ENCODE measurements at regions not wholly inside any gene's neighbourhood (a gene's known extent, or its start where the extent isn't known, plus 50 kb on each side); places are given as distances from the start of the nearest gene placed in this dataset.
"Not testable (repeated sequence)": the region's sequence is repeated elsewhere in the genome, so short reads cannot be mapped to it uniquely, and the experiment has no call there.

DNA sequence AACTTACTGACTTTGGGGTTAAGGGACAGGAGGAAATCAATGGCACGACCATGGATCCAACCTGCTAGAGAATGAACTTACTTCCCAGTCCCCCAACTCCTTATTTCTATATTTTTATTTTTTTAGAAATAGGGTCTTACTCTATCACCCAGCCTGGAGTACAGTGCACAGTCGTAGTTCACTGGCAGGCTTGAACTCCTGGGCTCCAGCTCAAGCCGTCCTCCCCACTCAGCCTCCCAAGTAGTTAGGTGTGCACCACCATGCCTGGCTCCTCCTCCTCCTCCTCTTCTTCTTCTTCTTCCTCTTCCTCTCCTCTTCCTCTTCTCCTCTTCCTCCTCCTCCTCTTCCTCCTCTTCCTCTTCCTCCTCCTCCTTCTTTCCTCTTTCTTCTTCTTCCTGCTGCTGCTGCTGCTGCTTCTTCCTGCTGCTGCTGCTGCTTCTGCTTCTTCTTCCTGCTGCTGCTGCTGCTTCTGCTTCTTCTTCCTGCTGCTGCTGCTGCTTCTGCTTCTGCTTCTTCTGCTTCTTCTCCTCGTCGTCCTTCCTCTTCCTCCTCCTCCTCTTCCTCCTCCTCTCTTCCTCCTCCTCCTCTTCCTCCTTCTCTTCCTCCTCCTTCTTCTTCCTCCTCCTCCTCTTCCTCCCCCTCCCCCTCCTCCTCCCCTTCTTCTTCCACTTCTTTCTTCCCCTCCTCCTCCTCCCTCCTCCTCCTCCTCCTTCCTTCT lies 390.1 kb upstream of the RGS6 start:
- DNase-seq, result no peak

DNA sequence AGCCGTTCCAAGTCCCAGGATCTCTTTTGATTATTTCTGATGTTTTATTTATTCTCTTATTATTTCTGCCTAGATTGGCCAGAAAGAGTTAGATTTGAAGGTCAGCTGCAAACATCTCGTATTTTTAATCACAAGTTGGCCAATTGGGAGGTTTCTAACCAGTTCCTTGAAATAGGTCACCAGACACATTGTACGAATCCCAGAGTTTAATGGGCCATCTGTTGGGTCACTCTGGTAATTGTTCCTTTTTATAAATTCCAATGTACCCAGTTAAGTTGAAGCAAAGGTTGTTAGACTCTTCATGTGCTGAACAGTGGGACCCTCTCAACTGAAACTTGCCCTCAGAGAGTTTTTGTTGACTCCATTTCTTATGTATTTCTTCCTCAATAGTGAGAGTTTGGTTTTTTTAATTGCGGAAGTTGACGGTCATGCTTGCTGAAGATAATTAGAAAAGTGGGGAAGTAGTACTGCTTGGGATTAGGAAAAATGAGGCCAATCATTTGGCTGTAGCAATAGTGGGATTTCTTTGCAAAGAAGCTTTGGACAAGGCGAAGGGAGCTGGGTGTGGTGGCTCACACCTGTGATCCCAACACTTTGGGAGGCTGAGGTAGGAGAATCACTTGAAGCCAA lies 382.7 kb upstream of the RGS6 start:
- DNase-seq, result no peak

- DNase-seq, result no peak
Measured at GRCh38 chr14:71550367-71550766, 381.9 kb upstream of the RGS6 start.

DNA sequence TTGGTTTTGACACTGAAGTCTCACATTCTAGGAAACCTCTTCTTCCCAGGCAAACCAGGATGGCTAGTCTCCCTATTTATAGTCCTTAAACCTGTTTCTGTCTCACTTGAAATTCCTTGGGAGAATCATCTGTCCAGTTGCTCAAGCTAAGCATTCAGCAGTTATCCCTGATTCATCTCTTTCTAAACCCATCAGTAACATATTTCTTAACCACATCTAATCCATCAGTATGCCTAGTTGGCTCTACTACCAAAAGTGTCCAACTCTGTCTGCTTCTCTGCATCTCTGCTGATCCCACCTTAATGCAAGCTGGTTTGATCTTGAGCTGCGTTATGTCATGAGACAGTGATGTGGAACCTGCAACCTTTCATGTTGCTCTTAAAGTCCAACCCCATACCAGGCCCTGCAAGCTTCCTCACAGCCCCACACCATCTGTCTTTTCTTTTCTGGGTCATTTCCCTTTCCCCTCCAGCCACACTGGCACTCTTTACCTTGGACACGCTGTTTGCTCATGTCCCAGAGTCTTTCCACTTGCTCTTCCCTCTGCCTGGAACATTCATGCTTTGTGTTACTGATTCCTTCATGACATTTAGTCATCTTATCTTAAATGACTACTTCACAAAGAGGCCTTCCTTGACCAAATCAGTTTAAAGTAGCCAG lies 380.8 kb upstream of the RGS6 start:
- no peak for DNase-seq

GRCh38 chr14:71552809-71553208 lies 379.4 kb upstream of the RGS6 start:
- no peak for DNase-seq

DNA sequence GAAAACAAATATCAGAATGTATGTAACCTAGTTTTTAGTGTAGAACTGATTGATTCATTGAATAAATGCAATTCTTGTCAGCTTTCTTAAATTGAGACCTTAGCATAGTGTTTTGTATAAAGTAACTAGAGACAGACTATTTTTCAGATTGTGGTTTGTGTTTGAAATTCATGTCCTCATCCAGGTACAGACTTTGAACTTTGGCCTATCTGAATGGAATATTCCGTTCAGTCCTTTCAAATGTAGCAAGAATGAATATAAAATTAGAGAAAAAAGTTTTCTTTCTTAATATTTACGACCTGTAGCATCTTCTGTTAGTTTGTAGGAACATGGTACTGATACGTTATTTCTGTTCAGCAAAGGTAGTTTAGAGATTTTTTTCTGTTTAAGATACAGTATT lies 378.4 kb upstream of the RGS6 start:
- DNase-seq, result no peak

GRCh38 chr14:71554323-71554722 lies 377.9 kb upstream of the RGS6 start:
- DNase-seq, result no peak

GRCh38 chr14:71554959-71555612 lies 377.1 kb upstream of the RGS6 start:
- DNase-seq, result no peak

DNA sequence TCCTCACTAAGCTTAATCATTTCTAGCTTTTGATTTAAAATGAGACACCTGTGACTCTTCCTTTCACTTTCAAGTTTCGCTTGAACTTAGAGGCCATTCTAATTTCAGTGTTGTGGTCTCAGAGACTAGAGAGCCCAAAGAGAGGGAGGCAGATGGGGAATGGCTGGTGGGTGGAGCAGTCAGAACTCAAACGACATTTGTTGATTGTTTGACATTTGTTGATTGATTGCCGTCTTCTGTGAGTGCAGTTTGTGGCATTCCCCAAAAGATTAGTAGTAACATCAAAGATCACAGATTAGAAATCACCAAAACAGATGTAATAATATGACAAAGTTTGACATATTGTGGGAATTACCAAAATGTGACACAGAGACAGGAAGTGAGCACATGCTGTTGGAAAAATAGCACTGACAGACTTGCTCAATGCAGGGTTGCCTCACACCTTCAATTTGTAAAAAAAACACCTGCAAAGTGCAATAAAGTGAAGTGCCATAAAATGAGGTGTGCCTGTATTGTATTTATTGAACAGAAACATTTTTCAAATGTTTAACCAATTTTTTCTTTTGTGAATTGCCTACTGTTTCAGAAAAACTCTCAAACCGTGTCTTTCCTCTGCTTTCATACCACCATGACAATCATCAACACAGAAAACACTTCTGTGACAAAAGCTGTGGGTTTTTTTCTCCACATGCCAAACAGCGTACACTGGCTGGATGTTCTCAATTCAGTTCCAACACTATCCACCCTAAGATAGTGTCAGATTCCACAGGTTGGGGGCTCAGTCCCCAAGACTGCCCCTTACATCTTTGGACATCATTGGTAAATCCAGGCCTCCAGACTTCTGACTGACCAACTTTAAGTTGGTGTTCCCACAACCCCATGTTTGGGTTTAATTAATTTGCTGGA lies 376.3 kb upstream of the RGS6 start:
- DNase-seq, result peak; percentile 21

DNA sequence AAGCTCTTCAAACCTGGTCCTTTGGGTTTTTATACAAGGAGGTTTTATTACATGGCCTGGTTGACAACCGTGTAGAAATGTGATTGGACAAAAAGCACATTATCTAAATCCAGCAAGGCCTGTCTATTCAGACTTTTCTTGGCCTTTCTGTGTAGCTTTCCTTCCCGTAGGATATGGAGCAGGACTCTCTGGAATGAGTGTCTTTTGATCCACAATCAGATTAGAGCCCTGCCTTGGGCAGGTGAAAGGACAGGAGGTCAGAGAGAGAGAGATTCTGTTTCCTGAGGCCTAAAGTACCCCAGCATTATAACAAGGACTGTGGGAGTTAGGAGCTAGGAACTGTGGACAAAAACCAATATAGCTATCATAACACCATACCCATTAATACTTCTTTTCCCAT lies 375.5 kb upstream of the RGS6 start:
- DNase-seq, result no peak

DNA sequence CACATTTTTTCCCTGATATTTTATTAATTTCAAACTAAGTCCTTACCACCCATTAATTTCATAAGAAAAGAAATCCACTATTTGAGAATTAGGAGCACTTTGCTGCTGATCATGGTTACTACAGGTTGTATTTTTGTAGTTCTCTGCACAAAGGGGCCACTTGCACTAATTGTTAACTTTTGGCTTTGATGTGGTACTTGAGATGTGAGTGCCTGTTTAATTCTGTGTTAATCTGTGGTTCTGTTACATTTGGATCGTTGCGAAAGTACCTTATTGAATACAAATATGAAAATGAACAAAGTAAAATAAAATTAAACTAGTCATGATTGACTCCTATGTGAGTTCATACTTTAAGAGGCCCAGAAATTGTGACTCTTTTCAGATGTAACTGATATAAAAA lies 374.9 kb upstream of the RGS6 start:
- DNase-seq, result no peak

DNA sequence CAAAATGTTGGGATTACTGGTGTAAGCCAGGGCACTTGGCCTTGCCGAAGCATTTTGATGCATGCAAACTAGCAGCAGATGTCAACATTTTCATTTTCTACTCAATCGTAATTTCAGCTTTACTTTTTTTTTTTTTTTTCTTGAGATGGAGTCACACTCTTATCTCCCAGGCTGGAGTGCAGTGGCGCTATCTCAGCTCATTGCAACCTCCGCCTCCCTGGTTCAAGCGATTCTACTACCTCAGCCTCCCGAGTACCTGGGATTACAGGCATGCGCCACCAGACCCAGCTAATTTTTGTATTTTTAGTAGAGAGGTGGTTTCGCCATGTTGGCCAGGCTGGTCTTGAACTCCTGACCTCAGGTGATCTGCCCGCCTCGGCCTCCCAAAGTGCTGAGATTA lies 373.3 kb upstream of the RGS6 start:
- not testable (repeated sequence) for DNase-seq

GRCh38 chr14:71560751-71561150 lies 371.5 kb upstream of the RGS6 start:
- DNase-seq, result no peak

DNA sequence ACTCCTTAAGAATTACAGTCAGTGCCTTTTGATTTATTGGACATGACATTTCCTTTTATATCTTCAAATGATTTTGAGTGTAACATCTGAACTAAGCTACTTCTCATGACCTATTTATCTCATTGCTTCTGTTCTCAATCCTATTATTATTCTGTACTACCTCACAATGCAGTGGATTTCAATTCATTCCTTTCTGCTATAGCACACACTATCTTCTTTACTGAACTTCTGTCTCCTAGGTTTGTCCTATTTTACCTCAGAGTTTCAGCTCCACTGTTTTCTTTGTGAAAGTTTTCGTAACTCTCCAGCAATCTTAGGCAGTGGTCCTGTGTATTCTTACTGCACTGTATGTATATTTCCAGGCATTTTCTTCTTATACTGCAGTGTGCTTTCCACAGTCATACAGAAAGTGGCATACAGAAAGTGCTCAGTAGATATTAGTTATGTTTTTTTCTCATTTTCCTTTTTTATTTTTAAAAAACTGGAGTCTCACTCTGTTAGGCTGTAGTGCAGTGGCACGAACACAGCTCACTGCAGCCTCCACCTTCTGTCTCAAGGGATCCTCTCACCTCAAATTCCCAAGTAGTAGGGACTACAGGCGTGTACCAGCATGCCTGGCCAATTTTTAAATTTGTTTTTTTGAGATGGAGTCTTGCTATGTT lies 368.6 kb upstream of the RGS6 start:
- DNase-seq, result no peak

DNA sequence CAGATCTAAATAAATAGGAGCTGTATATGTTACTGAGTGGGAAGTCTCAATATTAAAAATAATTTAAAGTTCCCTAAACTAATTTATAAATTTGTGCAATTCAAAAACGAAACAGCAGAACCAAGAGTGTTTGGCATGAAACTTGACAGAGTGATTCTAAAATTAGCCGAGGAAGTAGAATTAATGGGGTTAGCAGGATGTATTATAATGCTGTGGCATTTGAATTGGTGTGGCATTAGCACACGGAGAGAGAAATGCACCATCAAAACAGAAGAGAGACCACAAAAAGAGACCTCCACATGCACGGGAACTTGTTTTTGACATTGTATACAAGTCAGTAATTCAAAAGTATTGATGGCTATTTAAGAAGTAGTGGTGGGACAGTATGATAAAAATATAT lies 366.0 kb upstream of the RGS6 start:
- no peak for DNase-seq

- not testable (repeated sequence) for DNase-seq
Measured at GRCh38 chr14:71567499-71568133, 364.6 kb upstream of the RGS6 start.

DNA sequence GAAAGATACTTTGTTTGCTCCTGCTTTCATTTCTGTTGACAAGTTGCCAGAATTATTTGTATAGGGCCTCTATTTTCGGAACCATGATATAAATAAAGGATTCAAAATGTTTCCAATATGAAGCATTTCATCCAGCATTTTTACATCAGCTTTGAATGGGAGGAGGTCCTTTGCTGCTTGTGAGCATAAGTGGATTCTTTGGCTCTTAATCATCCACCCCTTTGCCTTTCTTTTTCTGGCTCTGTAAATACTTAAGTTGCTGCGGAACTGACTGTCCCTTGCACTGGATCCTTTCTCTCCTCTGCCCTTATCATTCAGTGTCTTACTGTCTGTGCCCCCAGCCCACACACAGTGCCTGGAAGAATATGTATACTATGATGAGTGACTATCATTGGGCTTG lies 357.3 kb upstream of the RGS6 start:
- no peak for DNase-seq

- DNase-seq, result no peak
Measured at GRCh38 chr14:71576472-71576871, 355.8 kb upstream of the RGS6 start.

DNA sequence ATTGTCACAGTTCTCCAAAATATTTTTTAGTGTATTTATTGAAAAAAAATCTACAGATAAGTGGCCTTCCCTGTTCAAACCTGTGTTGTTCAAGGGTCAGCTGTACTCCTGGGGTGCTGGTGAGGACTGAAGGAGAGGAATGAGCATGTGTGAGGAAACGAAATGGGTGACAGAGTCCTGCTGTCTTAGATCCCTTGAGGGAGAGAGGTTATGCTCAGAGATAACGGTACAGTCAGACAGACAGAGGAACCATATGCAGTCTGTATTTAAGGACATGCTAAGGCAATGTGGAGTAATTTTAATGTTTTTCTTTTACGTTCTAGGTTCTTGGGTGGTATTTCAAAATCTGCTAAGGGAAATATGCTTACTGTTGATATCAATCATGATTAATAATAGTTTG lies 352.9 kb upstream of the RGS6 start:
- no peak for DNase-seq

GRCh38 chr14:71582705-71583104 lies 349.5 kb upstream of the RGS6 start:
- DNase-seq, result no peak

DNA sequence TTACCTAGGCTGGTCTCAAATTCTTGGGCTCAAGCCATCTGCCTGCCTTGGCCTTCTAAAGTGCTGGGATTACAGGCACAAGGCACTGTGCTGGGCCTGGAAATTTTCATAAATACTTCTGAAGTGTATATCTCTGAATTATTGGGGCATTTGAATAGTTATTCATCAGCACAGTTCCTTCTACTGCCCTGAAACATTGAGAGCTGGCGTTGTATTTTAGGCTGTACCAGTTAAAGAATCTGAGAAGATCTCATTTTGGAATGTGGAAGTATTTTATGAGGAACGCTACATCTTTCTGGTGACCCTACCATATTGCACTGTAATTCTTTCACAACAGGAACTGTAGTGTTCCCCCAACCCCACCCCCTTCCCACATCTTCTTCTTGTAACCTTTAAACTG lies 349.0 kb upstream of the RGS6 start:
- no peak for DNase-seq

- no peak for DNase-seq
Measured at GRCh38 chr14:71583705-71584104, 348.5 kb upstream of the RGS6 start.
